ENCODE measurements at regions not wholly inside any gene's neighbourhood (a gene's known extent, or its start where the extent isn't known, plus 50 kb on each side); places are given as distances from the start of the nearest gene placed in this dataset.
"Not testable (repeated sequence)": the region's sequence is repeated elsewhere in the genome, so short reads cannot be mapped to it uniquely, and the experiment has no call there.

DNA sequence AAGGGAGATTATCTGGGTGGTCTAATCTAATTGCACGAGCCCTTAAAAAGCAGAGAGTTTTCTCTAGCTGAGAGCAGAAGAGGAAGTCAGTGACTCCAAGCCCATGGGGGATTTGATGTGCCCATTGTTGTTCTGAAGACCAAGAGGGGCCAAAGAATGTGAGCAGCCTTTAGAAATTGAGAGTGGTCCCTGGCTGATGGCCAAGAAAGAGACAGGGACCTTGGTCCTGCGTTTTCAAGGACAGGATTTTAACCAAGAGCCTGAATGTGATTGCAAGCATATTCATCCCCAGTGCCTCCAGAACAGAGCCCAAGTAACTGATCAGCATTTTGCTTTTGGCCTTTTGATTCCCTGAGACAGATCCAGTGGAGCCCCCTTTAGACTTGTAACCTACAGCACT, 1353.9 kb downstream of the AACS start:
- no peak for DNase-seq

DNA sequence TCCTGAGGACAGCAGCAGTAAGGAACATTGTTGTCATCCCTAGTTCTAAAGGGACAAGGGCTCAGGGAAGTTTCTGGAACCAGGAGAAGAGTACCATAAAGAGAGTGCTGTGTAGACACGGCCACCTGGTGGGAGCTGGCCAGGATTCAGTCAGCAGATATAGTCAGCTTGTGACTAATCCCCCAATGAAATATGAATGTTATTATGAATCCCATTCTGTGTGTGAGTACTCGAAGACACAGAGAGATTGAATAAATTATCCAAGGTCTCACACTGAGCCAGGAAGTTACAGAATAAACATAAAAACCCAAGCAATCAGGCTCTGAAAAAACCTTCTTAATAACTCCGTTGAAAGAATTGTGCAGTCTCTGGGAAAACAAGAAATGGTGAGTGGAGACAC, 1359.5 kb downstream of the AACS start:
- no peak for DNase-seq

DNA sequence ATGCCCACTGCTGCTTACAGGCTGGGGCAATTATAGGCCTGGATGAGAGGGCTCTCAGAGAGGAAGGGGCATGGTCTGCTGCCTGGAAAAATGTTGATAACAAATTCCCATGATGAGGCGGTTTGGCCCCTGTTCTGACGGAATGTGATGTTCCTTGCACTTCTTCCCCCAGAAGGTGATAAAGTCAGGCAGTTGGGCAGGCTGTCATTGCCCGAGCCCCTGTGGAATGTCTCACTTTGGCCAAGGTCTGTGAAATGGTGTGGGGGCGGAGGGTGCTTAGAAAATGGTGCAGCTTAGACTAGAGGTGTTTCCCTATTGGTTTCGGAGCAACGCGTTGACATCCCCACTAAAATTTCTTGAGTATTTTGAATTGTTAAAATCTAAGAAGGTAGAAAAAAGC, 1360.0 kb downstream of the AACS start:
- no peak for DNase-seq

DNA sequence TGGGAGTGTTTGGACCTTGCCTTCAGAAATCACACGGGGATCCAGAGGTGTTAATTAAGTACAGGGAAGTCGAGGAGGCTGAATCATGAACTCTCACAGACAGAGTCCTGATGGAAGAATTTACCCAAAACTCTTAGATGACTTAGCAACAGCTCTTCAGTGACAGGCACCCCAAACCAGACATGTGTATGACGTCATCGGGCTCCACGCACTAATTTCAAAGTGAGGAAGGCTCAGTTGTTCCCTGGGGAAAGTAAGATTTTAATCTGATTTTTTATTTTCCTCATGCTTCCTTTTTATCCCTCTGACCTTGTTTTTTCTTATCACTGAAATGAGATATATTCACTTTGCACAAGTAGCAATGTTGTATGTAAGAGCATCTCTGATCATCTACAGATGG, 1363.5 kb downstream of the AACS start:
- DNase-seq = no peak

DNA sequence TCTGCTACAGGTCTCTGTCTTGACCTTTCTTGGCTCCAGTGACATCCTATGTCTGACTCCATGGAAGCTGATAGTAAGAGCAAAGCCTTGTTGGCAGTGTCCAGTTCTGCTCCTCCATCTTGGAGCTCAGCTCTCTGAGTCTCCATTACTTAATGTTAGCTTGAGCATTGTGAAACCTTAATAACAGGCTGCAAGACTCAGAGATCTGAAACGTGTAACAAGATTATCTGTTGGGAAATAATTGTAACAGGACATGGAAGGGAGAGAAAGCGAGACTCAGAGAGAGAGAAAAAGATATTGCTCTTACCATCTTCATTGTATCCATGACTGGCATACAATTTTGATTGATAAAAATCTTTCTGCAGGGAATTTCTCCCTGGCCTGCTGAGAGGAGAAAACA, 1365.7 kb downstream of the AACS start:
- DNase-seq = no peak

DNA sequence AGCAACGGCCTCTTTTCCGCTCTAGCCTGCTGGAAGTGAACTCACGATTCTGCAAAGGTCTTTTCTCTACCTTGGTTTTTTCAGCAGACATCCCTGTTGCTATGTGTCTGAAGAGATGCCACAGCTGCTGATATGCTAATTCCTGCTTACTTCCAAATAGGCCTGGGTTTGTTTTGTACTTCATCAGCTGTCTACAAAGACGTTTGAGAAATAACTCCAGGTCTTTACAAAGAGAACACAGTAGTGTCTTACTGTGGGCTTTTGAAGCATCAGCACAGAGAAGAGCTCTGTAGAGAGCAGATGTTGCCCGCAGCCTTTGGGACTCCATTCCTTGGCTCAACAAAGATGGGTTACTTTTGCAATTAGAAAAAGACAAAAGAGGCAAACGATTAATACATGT, 1366.5 kb downstream of the AACS start:
- DNase-seq = no peak

DNA sequence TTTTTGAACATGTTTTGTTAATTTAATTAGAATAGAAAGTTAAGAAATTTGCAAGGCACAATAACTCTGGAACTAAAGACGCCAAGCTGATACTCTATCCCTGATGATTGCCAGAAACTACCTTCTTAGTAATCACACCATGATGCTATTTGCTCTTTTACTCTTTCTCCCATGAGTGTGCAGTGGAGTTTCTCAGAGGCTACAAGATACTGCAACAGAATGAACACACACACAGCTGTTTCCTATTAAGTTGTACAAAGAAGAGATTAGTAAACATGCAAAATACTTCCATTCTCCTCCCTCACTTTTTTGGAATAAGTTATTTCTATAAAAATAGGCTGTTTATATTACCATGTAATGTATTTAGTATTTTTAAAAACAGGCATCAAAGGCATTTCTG, 1367.5 kb downstream of the AACS start:
- no peak for DNase-seq

DNA sequence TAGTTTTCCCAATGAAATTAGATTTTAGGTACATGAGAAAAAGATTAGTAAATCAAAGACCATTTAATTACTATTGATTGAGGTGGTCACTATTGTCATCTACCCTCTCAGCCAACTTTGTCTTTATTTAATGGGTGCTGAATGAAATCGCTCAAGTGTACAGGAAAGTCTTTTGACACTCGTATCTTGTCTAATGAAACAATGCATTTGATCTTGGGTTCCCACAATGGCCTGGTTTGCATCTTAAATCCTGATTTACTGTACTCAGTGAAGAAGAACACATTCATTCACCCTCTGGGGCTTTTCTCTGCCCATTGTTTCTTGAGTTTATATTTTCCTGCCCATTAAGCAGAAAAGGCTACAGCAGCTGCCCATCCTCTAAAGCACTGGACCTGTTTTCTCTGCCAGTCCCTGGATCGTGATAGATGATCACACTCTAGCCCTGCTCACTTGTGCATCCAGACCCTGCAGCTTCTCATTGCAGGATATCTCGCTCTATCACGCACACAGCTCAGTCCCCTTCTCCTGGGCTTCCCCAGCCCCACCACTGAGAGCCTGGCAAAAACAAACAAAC, 1369.3 kb downstream of the AACS start:
- DNase-seq = no peak

DNA sequence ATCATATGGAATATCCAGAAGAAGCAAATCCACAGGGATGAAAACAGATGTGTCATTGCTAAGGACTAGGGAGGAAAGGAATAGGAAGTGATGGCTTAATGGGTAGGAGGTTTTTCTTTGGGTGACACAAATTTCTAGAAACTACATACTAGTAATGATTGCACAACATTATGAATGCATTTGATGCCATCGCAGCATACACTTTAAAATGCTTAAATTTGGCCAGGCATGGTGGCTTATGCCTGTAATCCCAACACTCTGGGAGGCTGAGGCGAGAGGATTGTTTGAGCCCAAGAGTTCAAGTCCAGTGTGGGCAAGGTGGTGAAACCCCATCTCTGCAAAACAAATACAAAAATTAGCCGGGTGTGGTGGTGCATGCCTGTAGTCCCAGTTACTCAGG, 1370.8 kb downstream of the AACS start:
- no peak for DNase-seq

DNA sequence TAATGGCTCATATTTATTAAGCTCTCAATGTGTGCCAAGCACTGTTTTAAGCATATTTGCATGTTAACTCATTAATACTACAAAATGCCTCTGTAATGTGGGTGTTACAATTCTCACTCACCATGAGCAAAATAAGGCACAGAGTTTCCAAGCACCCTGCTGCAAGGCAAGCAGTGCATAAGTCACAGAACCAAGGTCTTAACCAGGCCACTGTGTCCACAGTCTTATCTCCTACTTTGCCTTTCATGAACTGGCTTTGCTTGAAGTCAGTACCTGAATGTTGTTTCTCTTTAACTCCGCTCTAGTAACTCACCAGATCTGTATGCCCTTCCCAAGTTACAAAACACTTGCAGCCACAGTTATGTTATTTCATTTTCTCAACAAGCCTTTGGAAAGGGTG, 1372.7 kb downstream of the AACS start:
- DNase-seq = no peak

DNA sequence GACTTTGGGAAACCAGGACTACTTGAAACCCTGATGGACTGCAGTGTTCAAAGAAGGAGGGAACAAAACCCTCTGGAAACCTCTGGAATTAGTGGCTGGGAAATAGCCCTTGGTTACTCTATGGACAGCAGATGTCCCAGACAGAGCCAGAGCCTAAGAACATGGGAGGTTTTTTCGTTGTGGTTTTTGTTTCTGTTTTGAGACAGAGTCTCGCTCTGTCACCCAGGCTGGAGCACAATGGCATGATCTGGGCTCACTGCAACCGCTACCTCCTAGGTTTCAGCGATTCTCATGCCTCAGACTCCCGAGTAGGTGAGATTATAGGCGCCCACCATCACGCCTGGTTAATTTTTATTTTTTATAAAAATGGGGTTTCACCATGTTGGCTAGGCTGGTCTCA, 1378.7 kb downstream of the AACS start:
- no peak for DNase-seq

DNA sequence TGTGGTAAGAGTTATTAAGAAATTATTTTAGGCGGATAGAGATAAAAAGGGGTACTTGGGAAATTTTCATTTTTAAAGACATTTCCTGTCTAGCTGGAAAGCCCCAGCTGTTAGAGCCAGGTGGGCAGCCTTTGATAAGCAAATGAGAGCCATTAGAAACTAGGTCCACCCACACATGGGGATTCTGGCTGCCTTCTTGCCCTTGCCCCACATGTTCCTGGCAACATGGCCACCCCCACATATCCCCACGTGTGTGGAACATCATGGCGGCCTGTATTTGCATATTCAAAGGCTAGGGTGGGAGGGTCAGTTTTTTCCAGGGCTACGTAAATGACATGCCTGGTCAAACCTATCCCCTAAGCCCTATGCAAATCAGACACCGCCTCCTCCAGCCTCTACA, 1382.1 kb downstream of the AACS start:
- no peak for DNase-seq

DNA sequence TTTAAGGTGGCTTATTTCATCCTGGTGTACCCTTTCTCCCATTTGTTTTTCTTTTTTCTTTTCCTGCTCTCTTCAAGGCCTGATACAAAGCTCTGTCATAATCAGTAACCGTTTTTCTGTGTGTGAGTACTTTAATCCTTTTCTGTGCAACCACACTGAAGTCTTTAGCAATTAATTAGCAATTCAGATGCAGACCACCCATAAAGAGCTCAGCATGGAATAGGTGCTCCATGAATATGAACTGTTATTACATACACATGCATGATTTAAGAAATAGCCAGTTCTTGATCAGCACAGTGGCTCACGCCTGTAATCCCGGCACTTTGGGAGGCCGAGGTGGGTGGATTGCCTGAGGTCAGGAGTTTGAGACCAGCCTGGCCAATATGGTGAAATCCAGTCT, 1386.6 kb downstream of the AACS start:
- no peak for DNase-seq

DNA sequence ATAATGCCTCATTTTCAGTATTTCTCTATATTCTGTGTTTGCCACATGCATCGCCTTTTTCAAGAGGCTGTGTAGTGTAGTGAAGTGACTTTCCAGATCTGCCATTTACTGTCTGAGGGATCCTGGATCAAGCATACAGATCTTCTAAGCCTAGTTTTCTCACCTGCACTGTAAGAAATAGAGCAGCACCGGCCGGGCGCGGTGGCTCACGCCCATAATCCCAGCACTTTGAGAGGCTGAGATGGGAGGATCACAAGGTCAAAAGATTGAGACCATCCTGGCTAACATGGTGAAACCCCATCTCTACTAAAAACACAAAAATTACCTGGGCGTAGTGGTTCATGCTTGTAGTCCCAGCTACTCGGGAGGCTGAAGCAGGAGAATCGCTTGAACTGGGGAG, 1387.5 kb downstream of the AACS start:
- not testable (repeated sequence) for DNase-seq

DNA sequence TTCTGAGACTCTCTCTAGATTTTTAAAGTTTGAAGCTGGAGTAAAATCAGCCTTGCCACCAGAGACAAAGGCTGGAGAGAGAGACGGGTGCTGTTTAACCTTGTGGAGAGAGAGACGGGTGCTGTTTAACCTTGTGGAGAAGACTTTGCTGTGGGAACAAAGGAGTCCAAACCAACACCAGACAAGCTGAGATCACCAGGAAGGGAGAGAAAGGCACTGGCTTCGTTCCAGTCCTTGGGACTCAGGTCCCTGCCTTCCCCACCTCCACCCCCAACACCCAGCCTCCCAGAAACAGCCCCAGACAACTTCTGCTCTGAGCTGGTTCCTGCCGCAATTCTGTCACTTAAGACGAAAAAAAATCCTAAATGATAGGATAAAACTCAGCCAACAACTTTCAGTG, 1389.3 kb downstream of the AACS start:
- no peak for DNase-seq

DNA sequence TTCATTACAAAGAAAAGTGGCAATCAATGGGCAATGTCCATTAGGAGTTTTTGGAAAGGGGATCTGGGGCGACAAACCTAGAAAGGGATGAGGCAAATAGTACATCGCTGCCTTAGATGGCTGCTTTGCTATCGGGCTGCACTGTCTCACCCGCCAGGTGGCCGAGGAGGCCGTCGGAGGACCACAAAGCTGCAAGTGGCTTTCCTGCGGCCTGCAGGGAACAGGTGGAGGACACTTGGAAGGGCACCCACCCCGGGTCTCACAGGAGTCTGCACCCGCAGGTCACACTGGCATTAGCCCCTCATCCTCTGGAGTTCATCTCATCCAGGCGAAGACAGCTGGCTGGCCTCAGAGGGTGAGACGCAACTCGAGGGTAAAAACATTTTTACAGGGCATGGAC, 1392.5 kb downstream of the AACS start:
- DNase-seq = no peak

DNA sequence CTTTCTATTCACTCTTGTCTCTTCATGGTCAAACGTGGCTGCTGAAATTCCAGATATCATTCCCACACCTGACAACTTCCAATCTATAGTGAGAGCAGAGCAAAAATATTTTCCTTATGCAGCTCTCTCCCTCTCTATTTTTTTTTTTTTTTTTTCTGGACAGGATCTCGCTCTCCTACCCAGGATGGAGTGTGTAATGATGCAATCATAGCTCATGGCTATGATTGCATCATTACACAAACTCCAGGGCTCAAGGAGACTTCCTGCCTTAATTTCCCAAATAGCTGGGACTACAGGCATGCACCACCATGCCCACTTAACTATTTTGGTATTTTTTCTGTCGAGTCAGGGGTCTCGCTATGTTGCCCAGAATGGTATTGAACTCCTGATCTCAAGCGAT, 1398.9 kb downstream of the AACS start:
- no peak for DNase-seq

DNA sequence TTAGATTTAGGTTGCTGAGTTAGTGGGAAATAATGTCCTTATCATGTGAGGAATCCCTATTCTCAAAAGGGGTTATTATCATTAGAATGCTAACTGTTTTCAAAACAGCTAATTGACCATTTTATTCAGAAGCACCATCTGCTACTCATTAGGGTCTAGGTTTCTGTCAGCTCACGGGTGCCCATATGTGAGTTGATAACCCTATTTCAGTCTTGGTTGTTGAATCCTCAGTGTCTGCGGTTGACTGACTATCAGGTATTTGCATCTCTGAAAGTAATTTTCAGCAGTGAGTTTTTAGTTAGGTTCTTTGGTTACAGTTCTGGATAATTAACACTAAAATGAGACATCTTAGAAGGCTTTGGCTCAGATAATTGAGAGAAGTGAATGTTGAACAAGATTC, 1404.0 kb downstream of the AACS start:
- no peak for DNase-seq

DNA sequence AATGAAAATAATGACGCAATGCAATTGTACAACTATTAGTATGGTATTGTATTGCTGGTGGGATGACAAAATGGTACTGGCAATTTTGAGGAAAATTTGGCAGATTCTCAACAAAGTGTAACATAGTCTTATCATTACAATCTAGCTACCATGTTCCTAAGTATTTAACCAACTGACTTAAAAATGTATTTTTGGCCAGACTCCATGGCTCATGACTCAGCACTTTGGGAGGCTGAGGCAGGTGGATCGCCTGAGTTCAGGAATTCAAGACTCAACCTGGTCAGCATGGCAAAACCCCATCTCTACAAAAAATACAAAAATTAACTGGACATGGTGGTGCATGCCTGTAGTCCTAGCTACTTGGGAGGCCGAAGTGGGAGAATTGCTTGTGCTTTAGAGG, 1409.5 kb downstream of the AACS start:
- DNase-seq = no peak

DNA sequence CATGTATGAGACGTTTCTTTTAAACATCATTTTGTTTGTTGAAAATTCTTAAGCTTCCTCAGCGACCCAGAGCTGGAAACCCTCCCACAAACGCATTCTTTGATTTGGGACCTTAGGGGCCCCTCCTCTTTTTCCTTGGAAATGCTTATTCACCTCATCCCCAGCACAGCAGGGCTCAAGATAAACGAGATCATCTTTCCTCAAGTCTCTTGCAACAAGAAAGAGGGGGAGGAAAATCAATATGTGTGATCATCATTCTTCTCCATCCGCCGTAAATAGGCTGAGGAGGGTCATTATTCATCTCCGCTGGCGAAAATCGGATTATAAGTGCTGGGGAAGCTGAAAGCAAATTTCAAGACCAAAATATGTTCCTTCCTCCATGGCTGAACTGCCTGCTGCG, 1415.2 kb downstream of the AACS start:
- no peak for DNase-seq

DNA sequence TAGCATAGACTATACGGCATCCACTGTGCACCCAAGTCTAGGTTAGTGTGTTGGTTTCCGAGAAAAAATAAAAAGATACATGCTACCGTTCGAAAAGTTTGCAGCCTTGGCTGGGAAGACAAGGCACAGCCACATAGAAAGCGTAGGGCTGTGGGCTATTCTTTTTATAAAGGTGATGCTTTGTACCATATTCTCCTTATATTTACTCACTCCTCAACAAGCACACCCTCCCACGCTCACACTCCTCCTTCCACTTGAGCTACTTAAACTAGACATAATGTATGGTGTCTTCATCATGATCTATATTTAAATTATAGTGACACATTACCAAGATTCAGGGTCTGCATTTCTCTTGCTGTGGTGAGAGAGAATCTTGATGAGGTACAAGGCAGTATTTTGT, 1416.5 kb downstream of the AACS start:
- no peak for DNase-seq

DNA sequence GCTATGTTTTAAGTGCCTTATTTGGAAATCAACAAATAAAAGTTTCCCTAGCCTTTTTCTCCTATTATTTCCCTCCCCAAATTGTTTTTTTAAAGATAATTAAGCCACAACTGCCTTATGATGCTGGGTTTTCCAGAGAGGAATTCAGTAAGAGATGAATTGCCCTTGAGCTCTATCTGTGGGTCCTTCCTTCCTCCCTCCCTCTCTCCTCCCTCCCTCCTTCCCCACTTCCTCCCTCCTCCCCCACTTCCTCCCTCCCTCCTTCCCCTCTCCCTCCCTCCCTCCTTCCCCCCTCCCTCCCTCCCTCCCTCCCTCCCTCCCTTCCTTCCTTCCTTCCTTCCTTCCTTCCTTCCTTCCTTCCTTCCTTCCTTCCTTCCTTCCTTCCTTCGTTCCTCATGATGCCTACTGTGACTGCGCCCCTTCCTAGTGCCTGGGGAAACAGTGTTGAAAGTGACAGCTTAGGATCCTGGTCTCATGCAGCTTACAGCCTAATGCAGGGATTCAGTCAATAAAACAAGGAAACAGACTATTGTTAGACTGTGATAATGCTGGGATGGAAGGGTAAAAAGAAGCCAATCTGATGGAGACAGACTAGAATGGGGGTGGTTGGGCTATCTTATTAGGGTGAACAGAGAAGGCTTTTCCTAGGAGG, 1417.1 kb downstream of the AACS start:
- DNase-seq = no peak

DNA sequence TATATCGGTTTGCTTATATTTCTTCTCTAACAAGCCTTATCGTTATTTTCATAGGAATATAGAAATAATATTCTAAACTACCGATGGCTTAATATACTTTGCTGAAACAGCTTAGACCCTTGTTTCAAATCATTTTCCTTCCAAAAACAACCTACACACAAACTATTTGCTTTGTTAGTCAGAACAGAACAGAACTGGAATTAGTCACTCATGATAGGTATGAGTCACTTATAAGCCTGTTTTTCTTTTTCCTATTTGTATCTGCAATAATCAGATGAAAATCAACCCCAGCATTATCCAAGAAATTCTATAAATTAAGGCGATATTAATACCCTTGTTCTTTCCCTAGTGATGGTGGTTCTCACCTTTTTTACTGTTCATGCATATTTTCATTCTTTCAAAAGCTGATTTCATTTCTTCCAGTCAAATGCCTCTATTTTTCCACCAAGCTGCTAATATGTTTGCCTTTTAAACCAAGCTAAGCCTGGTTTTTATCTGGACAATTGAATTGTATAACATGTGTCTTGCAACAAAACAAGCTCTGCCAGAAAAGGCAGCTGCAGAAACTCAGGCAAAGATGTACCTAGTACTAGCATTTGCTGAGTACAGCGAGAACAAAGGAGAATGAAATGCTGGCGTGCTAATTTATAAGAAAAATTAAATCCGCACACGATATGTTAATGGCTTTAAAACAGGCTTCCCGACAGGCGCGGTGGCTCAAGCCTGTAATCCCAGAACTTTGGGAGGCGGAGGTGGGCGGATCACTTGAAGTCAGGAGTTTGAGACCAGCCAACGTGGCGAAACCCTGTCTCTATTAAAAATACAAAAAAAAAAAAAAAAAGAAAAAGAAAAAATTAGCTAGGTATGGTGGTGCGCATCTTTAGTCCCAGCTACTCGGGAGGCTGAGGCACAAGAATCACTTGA, 1418.2 kb downstream of the AACS start:
- no peak for DNase-seq

DNA sequence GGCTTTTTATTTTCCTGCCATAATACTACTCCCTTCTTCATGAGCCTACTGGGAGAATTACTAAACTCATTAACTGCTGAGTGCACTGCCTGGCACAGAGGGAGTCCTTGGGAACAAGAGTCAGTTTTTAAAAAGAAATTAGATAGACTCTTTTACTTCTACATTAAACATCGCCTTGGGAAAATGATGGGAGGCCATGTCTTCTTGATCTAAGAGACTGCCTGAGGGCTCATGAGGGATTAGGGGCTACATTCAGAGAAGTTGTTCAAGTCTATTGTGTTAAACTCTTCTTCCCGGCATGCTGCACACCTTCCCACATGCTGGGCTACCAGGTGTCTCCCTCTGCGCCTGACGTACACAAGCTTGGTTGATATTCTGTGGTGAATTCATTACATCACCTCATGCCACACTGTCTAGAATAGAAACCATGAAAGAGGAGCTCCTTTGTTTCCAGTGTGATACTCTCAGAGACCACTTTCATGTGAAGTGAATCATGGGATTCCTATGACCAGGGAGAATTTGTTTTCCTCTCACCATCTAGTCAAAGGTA, 1422.3 kb downstream of the AACS start:
- no peak for DNase-seq

All from NCI-H1417 treated with DMSO at 0.1 percent for 48 hours (cell line).